PC-3 (cell line): ENCODE measurements at regions not wholly inside any gene's neighbourhood (a gene's known extent, or its start where the extent isn't known, plus 50 kb on each side); places are given as distances from the start of the nearest gene placed in this dataset.

ENCODE experiments used
- ATAC-seq: fragments of 200-7000 bp; cut with Tn5 transposase; 2 replicates; pipeline ENCODE4 v1.9.1; 2020; ENCODE audit warnings: mild to moderate bottlenecking, moderate library complexity
- BruUV-seq: library from RNA; stranded (reverse); fragments of 400-500 nt; replicated peaks from 2 replicates; lab custom pipeline; 2021; lab: Mats Ljungman, UMichigan
- CTCF ChIA-PET: fragments of 300-600 bp; sonication (Branson Sonifier 250); formaldehyde crosslinking; loops from one replicate; lab custom pipeline; 2022; ENCODE audit warnings: antibody characterized with exemption; lab: Charles Lee
- POLR2A ChIA-PET: fragments of 300-600 bp; sonication (Branson Sonifier 250); formaldehyde crosslinking; loops from one replicate; lab custom pipeline; 2022; ENCODE audit warnings: antibody characterized with exemption; ENCODE audit not compliant: unreplicated experiment; lab: Charles Lee
- DNase-seq: peaks from one replicate; pipeline ENCODE4 v3.0.0-alpha.2; 2015
- H2AFZ ChIP-seq: fragments of 300-600 bp; sonication (generic); 2 replicates; pipeline ENCODE4 v1.6.0; 2016; ENCODE audit warnings: antibody characterized with exemption, low read length
- H3F3A ChIP-seq: fragments of 300-600 bp; sonication (generic); one replicate; pipeline ENCODE4 v1.6.0; 2017; ENCODE audit warnings: antibody characterized with exemption, low read length, control low read depth, mild to moderate bottlenecking; ENCODE audit not compliant: unreplicated experiment
- H3K27ac ChIP-seq: fragments of 300-600 bp; sonication (generic); 2 replicates; pipeline ENCODE4 v1.5.1; 2016; ENCODE audit warnings: mild to moderate bottlenecking, low read length
- H3K27me3 ChIP-seq: fragments of 300-600 bp; sonication (generic); 2 replicates; pipeline ENCODE4 v1.6.1; 2016; ENCODE audit warnings: low read length, mixed read lengths
- H3K36me3 ChIP-seq: fragments of 300-600 bp; sonication (generic); 2 replicates; pipeline ENCODE4 v1.6.1; 2016; ENCODE audit warnings: low read depth, mixed run types, low read length, mixed read lengths
- H3K4me1 ChIP-seq: fragments of 300-600 bp; sonication (generic); 2 replicates; pipeline ENCODE4 v1.5.1; 2016; ENCODE audit warnings: low read length; ENCODE audit not compliant: insufficient read depth
- H3K4me2 ChIP-seq: fragments of 300-600 bp; sonication (generic); 2 replicates; pipeline ENCODE4 v1.6.0; 2016; ENCODE audit warnings: low read length
- H3K4me3 ChIP-seq: fragments of 300-600 bp; sonication (generic); 2 replicates; pipeline ENCODE4 v1.5.1; 2016; ENCODE audit warnings: mild to moderate bottlenecking, low read length, mixed read lengths
- H3K79me2 ChIP-seq: fragments of 300-600 bp; sonication (generic); 2 replicates; pipeline ENCODE4 v1.6.1; 2017; ENCODE audit warnings: low read length, mixed read lengths
- H3K9ac ChIP-seq: fragments of 300-600 bp; sonication (generic); 2 replicates; pipeline ENCODE4 v1.6.0; 2016; ENCODE audit warnings: mild to moderate bottlenecking, low read length
- H3K9me2 ChIP-seq: fragments of 300-600 bp; sonication (generic); replicated peaks from 2 replicates; pipeline ENCODE4 v1.6.1; 2016; ENCODE audit warnings: mixed run types, low read length, mixed read lengths
- H3K9me3 ChIP-seq: fragments of 300-600 bp; sonication (generic); 2 replicates; pipeline ENCODE4 v1.6.1; 2016; ENCODE audit warnings: low read length, mixed read lengths
- H4K20me1 ChIP-seq: fragments of 300-600 bp; sonication (generic); 2 replicates; pipeline ENCODE4 v1.6.1; 2016; ENCODE audit warnings: low read length, mixed read lengths
- EZH2 ChIP-seq: fragments of 300-600 bp; sonication (generic); IDR thresholded peaks from one replicate; pipeline ENCODE4 v1.6.1; 2017; ENCODE audit warnings: antibody characterized with exemption, mild to moderate bottlenecking, low read length; ENCODE audit not compliant: unreplicated experiment
- EZH2phosphoT487 ChIP-seq: fragments of 300-600 bp; sonication (generic); IDR thresholded peaks from 2 replicates; pipeline ENCODE4 v1.6.1; 2018; ENCODE audit warnings: mild to moderate bottlenecking, antibody characterized with exemption, low read length, borderline replicate concordance
- intact Hi-C: fragments of 100-400 bp; cut with micrococcal nuclease; formaldehyde crosslinking; loops from 2 replicates; pipeline ENCODE4 v1.9.0; 2023
- TF ChIP-seq, protein P1 (sequence below): fragments of 300-600 bp; sonication (generic); conservative IDR thresholded peaks from 2 replicates; pipeline ENCODE4 v1.5.1; 2017; ENCODE audit warnings: antibody characterized with exemption, low read depth, mild to moderate bottlenecking, low read length

DNA sequence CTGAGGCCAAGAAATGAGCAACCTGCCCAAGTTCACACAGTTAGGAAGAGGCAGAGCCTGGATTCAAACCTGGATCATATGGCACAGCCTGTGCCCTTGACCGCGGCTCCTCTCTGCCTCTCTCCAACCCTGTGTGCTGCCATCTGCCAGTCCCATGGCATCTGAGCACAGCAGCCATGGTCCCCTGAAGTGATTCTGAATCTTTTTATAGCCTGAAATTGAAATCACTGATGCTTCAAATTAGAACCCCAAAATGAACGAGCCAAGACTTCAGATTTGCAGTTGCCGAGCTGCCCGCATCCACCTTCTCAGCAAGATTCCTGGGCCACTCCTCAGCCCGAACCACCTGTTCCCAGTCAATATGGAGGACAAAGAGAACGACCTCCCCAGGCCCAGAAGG, 252.7 kb downstream of the CTTN start:
- intact Hi-C loops = no loop called here
- peaks cover 5% of the 10 kb centered on the region; the same call in 1 of the 2 replicates for H4K20me1 ChIP-seq
- ATAC-seq (no peak), DNase-seq (no peak)
- H3K27ac ChIP-seq = no peak overlapping the region
- ChIA-PET CTCF (no interaction called here), POLR2A (no interaction called here)
- no peaks in the 10 kb centered on the region; the same call in 1 of the 2 replicates for H3K79me2 ChIP-seq
- no peaks in the 10 kb centered on the region for H3K9me3 ChIP-seq
- TF ChIP-seq, protein P1, sequence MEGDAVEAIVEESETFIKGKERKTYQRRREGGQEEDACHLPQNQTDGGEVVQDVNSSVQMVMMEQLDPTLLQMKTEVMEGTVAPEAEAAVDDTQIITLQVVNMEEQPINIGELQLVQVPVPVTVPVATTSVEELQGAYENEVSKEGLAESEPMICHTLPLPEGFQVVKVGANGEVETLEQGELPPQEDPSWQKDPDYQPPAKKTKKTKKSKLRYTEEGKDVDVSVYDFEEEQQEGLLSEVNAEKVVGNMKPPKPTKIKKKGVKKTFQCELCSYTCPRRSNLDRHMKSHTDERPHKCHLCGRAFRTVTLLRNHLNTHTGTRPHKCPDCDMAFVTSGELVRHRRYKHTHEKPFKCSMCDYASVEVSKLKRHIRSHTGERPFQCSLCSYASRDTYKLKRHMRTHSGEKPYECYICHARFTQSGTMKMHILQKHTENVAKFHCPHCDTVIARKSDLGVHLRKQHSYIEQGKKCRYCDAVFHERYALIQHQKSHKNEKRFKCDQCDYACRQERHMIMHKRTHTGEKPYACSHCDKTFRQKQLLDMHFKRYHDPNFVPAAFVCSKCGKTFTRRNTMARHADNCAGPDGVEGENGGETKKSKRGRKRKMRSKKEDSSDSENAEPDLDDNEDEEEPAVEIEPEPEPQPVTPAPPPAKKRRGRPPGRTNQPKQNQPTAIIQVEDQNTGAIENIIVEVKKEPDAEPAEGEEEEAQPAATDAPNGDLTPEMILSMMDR = no peak
- no peak for TF ChIP-seq EZH2
- TF ChIP-seq EZH2phosphoT487 = no peak
- H3K9ac ChIP-seq = no peak overlapping the region
- no peak overlapping the region for H3K4me2 ChIP-seq
- no peaks in the 10 kb centered on the region for H3K4me1 ChIP-seq
- no peaks in the 10 kb centered on the region for H3K9me2 ChIP-seq
- H3K27me3 ChIP-seq = no peaks in the 10 kb centered on the region
- H3K36me3 ChIP-seq = no peaks in the 10 kb centered on the region
- no peaks in the 10 kb centered on the region for H3F3A ChIP-seq
- no peak overlapping the region for H2AFZ ChIP-seq
- BruUV-seq = no TSS peak
- H3K4me3 ChIP-seq = no peak overlapping the region

DNA sequence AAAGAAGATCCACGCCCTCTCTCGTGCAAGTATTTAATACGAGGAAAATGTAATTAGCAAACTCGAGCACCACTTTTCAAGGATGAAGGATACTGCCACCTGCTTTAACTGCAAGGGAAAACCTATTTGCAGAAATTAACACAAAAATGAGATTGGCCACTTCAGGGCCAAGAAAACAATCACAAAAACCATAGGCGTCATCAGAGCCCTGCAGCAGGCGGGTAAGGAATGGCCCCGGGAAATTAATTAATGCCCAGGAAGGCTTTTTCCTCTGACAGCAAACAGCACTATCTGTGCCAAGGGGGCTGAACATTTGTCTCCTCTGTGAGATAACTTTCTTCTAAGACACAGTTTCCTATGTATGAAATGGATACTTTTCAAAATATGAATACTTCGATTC, 255.7 kb downstream of the CTTN start:
- no peak overlapping the region for H2AFZ ChIP-seq
- TF ChIP-seq EZH2 = no peak
- no peak for TF ChIP-seq EZH2phosphoT487
- TF ChIP-seq, protein P1 = no peak
- no peaks in the 10 kb centered on the region for H3K4me1 ChIP-seq
- CTCF ChIA-PET = no interaction called here
- no peaks in the 10 kb centered on the region for H3K9me3 ChIP-seq
- DNase-seq = no peak
- POLR2A ChIA-PET = no interaction called here
- no peak for ATAC-seq
- H3K9ac ChIP-seq = no peak overlapping the region
- no peaks in the 10 kb centered on the region for H3K27me3 ChIP-seq
- H4K20me1 ChIP-seq = peaks cover 5% of the 10 kb centered on the region; the same call in 1 of the 2 replicates
- intact Hi-C loops = no loop called here
- H3K4me2 ChIP-seq = no peak overlapping the region
- no peaks in the 10 kb centered on the region for H3K79me2 ChIP-seq
- no peaks in the 10 kb centered on the region for H3K9me2 ChIP-seq
- no peaks in the 10 kb centered on the region for H3F3A ChIP-seq
- H3K4me3 ChIP-seq = no peak overlapping the region
- no TSS peak for BruUV-seq
- no peaks in the 10 kb centered on the region for H3K36me3 ChIP-seq
- H3K27ac ChIP-seq = no peak overlapping the region

DNA sequence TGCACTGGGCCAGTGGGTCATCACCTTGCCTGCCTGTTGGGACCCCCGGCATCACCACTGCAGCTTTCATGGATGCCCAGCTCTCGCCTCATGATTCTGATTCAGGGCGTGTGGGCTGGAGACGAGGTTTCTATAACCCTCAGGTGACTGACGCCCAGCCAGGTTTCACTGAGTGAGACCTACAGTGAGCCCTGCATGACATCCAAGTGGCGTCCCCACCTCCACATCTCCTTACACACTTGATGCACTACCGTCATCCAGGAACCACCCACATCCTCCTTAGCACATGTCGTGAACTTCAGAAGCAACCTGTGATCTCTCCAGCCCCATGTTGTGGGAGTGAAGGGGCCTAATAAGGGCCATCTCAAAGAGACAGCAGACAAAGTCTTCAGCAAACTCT, 257.5 kb downstream of the CTTN start:
- CTCF ChIA-PET = no interaction called here
- Histone ChIP-seq H3K27me3 (no peaks in the 10 kb centered on the region), H3K4me1 (no peaks in the 10 kb centered on the region), H3K4me2 (no peak overlapping the region), H3F3A (no peaks in the 10 kb centered on the region), H2AFZ (no peak overlapping the region), H3K4me3 (no peak overlapping the region), H3K9ac (no peak overlapping the region), H3K9me3 (no peaks in the 10 kb centered on the region), H4K20me1 (no peaks in the 10 kb centered on the region), H3K9me2 (no peaks in the 10 kb centered on the region), H3K36me3 (no peaks in the 10 kb centered on the region), H3K27ac (no peak overlapping the region), H3K79me2 (no peaks in the 10 kb centered on the region)
- DNase-seq = no peak
- ATAC-seq = no peak
- POLR2A ChIA-PET = no interaction called here
- intact Hi-C loops = no loop called here
- TF ChIP-seq, protein P1 = no peak
- TF ChIP-seq EZH2 (no peak), EZH2phosphoT487 (no peak)
- no TSS peak for BruUV-seq
